ENCODE measurements at regions not wholly inside any gene's neighbourhood (a gene's known extent, or its start where the extent isn't known, plus 50 kb on each side); places are given as distances from the start of the nearest gene placed in this dataset.

DNA sequence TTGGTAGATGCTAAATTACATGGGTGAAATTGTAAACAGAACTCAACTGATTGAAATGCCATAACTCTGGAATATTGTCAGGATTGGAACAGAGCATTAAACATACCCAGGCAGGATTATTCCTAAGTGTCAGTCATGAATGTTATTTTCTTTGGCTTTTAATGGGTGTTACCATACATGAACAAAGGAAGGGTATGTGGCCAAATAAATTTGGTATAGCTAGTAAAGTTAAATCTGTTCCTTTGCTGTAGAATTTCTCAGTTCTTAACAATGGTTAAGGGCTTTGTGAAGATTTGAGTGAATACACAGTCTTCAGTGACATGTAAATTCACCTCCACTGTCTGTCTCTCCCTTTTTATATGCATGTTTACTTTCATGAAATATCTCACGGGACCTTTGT lies 679.5 kb upstream of the CDH8 start:
- TF ChIP-seq EZH2phosphoT487 (IDR thresholded peaks at IDR 0.05; ENCODE audit: low read length) (no peak), EZH2 (optimal IDR thresholded peaks at IDR 0.05; ENCODE audit: low read depth, low read length) (no peak)
- TF ChIP-seq, protein P1, sequence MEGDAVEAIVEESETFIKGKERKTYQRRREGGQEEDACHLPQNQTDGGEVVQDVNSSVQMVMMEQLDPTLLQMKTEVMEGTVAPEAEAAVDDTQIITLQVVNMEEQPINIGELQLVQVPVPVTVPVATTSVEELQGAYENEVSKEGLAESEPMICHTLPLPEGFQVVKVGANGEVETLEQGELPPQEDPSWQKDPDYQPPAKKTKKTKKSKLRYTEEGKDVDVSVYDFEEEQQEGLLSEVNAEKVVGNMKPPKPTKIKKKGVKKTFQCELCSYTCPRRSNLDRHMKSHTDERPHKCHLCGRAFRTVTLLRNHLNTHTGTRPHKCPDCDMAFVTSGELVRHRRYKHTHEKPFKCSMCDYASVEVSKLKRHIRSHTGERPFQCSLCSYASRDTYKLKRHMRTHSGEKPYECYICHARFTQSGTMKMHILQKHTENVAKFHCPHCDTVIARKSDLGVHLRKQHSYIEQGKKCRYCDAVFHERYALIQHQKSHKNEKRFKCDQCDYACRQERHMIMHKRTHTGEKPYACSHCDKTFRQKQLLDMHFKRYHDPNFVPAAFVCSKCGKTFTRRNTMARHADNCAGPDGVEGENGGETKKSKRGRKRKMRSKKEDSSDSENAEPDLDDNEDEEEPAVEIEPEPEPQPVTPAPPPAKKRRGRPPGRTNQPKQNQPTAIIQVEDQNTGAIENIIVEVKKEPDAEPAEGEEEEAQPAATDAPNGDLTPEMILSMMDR (IDR thresholded peaks at IDR 0.05; ENCODE audit: low read length) = no peak
- H3K36me3 ChIP-seq (replicated peaks; ENCODE audit: insufficient read depth, low read length) = no peaks in the 10 kb centered on the region
- H3K9me3 ChIP-seq (replicated peaks; ENCODE audit: insufficient read depth, low read length) = no peaks in the 10 kb centered on the region
- no peaks in the 10 kb centered on the region for H3K27me3 ChIP-seq (replicated peaks; ENCODE audit: insufficient read depth, low read length)
- no peaks in the 10 kb centered on the region for H4K20me1 ChIP-seq (ENCODE audit: insufficient read depth, low read length)
- no peaks in the 10 kb centered on the region for H3K9me2 ChIP-seq (replicated peaks; ENCODE audit: insufficient read depth, low read length)
- H2AFZ ChIP-seq (ENCODE audit: low read length) = no peak overlapping the region
- H3K4me3 ChIP-seq (ENCODE audit: low read length) = no peak overlapping the region
- H3K4me2 ChIP-seq (ENCODE audit: low read depth, low read length) = no peak overlapping the region
- no peak overlapping the region for H3K9ac ChIP-seq (ENCODE audit: low read length)
- H3F3A ChIP-seq (ENCODE audit: insufficient read depth, low read length) = no peaks in the 10 kb centered on the region
- H3K27ac ChIP-seq (ENCODE audit: low read length) = no peak overlapping the region
- H3K79me2 ChIP-seq (ENCODE audit: low read length) = no peaks in the 10 kb centered on the region
- DNase-seq = no peak
- no peaks in the 10 kb centered on the region for H3K4me1 ChIP-seq (ENCODE audit: low read length)

DNA sequence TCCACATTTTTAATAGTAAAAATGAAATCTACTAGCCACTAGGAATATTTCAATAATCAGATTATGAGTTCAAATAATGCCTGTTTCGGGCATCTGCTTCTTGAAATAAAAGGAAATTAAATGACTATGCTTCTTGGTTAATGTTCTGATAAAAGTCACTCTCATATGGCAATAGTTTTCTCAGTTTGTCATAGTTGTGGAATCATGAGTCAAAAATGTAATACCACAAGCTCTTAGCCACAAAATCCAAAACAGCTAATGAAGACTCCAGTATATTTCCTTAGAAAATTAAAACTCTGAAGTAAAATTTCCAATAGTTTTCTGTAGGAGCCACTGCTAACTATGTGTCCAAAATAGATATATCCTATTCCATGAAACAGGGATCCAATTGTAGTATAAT lies 676.3 kb upstream of the CDH8 start:
- no peaks in the 10 kb centered on the region for H3K79me2 ChIP-seq (ENCODE audit: low read length)
- H4K20me1 ChIP-seq (ENCODE audit: insufficient read depth, low read length) = no peaks in the 10 kb centered on the region
- H3K9ac ChIP-seq (ENCODE audit: low read length) = no peak overlapping the region
- H3K27ac ChIP-seq (ENCODE audit: low read length) = no peak overlapping the region
- H3K9me2 ChIP-seq (replicated peaks; ENCODE audit: insufficient read depth, low read length) = no peaks in the 10 kb centered on the region
- H3F3A ChIP-seq (ENCODE audit: insufficient read depth, low read length) = no peaks in the 10 kb centered on the region
- H3K27me3 ChIP-seq (replicated peaks; ENCODE audit: insufficient read depth, low read length) = no peaks in the 10 kb centered on the region
- no peaks in the 10 kb centered on the region for H3K4me1 ChIP-seq (ENCODE audit: low read length)
- no peak for DNase-seq
- H2AFZ ChIP-seq (ENCODE audit: low read length) = no peak overlapping the region
- H3K4me3 ChIP-seq (ENCODE audit: low read length) = no peak overlapping the region
- no peak overlapping the region for H3K4me2 ChIP-seq (ENCODE audit: low read depth, low read length)
- TF ChIP-seq, protein P1 (IDR thresholded peaks at IDR 0.05; ENCODE audit: low read length) = no peak
- TF ChIP-seq EZH2 (optimal IDR thresholded peaks at IDR 0.05; ENCODE audit: low read depth, low read length) = no peak
- no peak for TF ChIP-seq EZH2phosphoT487 (IDR thresholded peaks at IDR 0.05; ENCODE audit: low read length)
- H3K9me3 ChIP-seq (replicated peaks; ENCODE audit: insufficient read depth, low read length) = no peaks in the 10 kb centered on the region
- H3K36me3 ChIP-seq (replicated peaks; ENCODE audit: insufficient read depth, low read length) = no peaks in the 10 kb centered on the region

DNA sequence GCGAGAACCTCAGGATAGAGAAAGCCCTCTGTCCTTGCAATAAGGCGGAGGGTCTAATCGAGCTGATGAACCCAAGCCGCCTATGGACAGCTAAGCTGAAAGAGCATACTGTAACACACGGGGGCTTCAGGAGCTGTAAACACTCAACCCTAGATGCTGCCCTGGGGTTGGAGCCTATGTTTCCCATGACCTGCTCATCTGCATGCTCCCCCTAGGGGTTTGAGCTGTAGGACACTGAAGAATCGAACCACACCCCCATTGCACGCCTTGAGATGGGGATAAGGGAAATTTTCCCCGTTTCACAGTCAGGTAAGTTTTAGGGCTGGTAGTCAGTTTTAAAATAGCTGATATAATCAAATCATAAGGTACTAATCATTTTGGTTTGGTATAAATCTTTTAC lies 675.6 kb upstream of the CDH8 start:
- Histone ChIP-seq H3K9me3 (replicated peaks; ENCODE audit: insufficient read depth, low read length) (no peaks in the 10 kb centered on the region), H4K20me1 (ENCODE audit: insufficient read depth, low read length) (no peaks in the 10 kb centered on the region), H3K27ac (ENCODE audit: low read length) (no peak overlapping the region), H3K4me1 (ENCODE audit: low read length) (no peaks in the 10 kb centered on the region), H2AFZ (ENCODE audit: low read length) (no peak overlapping the region), H3K4me3 (ENCODE audit: low read length) (no peak overlapping the region), H3K27me3 (replicated peaks; ENCODE audit: insufficient read depth, low read length) (no peaks in the 10 kb centered on the region), H3K79me2 (ENCODE audit: low read length) (no peaks in the 10 kb centered on the region), H3K9ac (ENCODE audit: low read length) (no peak overlapping the region), H3K9me2 (replicated peaks; ENCODE audit: insufficient read depth, low read length) (no peaks in the 10 kb centered on the region), H3F3A (ENCODE audit: insufficient read depth, low read length) (no peaks in the 10 kb centered on the region), H3K36me3 (replicated peaks; ENCODE audit: insufficient read depth, low read length) (no peaks in the 10 kb centered on the region), H3K4me2 (ENCODE audit: low read depth, low read length) (no peak overlapping the region)
- no peak for TF ChIP-seq EZH2 (optimal IDR thresholded peaks at IDR 0.05; ENCODE audit: low read depth, low read length)
- TF ChIP-seq, protein P1 (IDR thresholded peaks at IDR 0.05; ENCODE audit: low read length) = no peak
- TF ChIP-seq EZH2phosphoT487 (IDR thresholded peaks at IDR 0.05; ENCODE audit: low read length) = no peak
- no peak for DNase-seq
